ENCODE measurements at regions not wholly inside any gene's neighbourhood (a gene's known extent, or its start where the extent isn't known, plus 50 kb on each side); places are given as distances from the start of the nearest gene placed in this dataset.
A peak's percentile ranks its signal among the peaks of the same experiment; 100 is the strongest.

DNA sequence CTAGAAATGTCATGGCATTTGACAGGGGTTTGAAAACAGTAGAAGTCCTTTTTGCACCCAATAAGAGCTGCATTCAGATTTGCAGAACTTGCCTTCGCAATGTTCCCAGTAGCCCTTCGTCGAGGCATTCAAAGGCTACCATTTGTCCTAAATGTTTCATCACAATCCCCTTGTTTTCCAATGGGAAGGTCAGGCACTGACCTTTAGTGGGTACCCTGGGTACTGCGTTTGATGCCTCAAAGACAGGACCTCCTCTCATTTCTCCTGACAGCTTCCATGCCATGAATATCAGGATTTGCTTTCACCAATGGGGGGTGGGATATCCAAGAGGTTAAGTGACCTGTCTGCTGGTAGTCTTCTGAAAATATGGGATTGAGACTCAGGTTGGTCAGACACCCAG is 1063.1 kb downstream of the BCL11B start (continued):
- TF ChIP-seq, protein P1, sequence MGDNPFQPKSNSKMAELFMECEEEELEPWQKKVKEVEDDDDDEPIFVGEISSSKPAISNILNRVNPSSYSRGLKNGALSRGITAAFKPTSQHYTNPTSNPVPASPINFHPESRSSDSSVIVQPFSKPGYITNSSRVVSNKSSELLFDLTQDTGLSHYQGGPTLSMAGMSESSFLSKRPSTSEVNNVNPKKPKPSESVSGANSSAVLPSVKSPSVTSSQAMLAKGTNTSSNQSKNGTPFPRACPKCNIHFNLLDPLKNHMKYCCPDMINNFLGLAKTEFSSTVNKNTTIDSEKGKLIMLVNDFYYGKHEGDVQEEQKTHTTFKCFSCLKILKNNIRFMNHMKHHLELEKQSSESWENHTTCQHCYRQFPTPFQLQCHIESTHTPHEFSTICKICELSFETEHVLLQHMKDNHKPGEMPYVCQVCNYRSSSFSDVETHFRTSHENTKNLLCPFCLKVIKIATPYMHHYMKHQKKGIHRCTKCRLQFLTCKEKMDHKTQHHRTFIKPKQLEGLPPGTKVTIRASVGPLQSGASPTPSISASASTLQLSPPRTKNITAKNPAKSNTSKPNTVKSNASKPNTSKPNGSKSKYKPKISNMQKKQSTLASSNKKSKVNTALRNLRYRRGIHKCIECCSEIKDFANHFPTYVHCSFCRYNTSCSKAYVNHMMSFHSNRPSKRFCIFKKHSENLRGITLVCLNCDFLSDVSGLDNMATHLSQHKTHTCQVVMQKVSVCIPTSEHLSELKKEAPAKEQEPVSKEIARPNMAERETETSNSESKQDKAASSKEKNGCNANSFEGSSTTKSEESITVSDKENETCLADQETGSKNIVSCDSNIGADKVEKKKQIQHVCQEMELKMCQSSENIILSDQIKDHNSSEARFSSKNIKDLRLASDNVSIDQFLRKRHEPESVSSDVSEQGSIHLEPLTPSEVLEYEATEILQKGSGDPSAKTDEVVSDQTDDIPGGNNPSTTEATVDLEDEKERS (tag by site-specific recombination; IDR thresholded peaks at IDR 0.05): no peak
- no peak for TF ChIP-seq ZNF768 (tag by site-specific recombination; IDR thresholded peaks at IDR 0.05)
- TF ChIP-seq, protein P2, sequence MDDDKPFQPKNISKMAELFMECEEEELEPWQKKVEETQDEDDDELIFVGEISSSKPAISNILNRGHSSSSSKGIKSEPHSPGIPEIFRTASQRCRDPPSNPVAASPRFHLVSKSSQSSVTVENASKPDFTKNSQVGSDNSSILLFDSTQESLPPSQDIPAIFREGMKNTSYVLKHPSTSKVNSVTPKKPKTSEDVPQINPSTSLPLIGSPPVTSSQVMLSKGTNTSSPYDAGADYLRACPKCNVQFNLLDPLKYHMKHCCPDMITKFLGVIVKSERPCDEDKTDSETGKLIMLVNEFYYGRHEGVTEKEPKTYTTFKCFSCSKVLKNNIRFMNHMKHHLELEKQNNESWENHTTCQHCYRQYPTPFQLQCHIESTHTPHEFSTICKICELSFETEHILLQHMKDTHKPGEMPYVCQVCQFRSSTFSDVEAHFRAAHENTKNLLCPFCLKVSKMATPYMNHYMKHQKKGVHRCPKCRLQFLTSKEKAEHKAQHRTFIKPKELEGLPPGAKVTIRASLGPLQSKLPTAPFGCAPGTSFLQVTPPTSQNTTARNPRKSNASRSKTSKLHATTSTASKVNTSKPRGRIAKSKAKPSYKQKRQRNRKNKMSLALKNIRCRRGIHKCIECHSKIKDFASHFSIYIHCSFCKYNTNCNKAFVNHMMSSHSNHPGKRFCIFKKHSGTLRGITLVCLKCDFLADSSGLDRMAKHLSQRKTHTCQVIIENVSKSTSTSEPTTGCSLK (tag by site-specific recombination; IDR thresholded peaks at IDR 0.05): no peak

DNA sequence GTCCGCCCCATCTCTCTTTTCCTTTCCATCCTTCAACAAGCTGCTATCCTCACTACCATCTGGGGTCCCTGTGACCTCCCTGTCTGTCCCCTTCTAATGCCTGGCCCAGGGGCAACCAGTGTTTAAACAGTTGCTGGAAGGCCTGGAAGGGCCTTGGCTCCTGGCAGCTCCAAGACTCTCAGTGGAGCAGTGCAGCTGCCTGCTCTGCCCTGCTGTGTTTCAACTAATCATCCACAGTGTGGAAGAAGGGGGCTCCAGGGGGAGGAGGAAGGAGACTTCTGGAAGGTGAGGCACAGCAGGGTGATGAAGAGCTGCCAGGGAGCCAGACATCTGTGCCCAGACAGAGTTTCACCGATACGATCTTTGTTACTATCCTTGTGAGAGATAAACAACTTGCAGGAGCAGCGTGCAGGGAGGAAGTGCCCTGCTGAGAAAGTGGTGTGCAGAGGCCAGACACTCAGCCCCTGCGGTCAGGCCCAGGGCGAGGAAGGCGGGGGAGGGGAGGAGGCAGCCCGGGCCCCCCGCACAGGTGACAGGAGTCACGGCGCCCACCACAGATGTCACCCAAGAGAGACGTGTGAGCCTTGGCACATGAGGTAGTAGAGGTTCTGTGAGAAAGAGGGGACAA is 1061.8 kb downstream of the BCL11B start:
- no peaks in the 10 kb centered on the region for H3K4me1 ChIP-seq (ENCODE audit: control insufficient read depth, insufficient read depth, low read length)
- no peak overlapping the region for H3K27ac ChIP-seq (ENCODE audit: extremely low read depth, low read depth, low read length)

DNA sequence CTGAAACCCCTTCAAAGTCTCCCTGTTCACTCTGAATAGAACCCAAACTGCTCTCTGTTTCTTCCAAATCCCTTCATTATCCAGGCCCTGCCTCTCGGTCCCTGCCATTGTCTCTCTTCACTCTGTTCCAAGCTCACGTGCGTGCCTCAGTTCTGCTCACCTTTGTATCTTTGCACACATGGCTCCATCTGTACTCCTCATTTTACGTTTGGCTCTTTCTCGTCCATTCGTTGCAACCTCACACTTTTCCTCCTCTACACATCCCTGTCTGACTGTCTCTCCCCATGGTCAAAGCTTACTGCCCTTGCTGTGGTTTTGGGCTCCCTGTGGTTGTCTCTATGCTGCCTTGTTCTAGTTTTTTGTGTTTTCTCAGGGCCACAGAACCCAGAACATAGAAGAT is 1054.5 kb downstream of the BCL11B start:
- H3K27ac ChIP-seq (ENCODE audit: extremely low read depth, low read depth, low read length): no peak overlapping the region
- no peaks in the 10 kb centered on the region for H3K9me3 ChIP-seq (ENCODE audit: control insufficient read depth, insufficient read depth, low read depth, low read length)
- no peaks in the 10 kb centered on the region for H3K36me3 ChIP-seq (ENCODE audit: control insufficient read depth in 2 of 2, insufficient read depth in 1 of 2, low read length in 2 of 2)
- ChIA-PET POLR2A (no interaction called here), CTCF (no interaction called here)
- H3K4me3 ChIP-seq (ENCODE audit: low read depth, low read length): no peak overlapping the region
- TF ChIP-seq, protein P3, sequence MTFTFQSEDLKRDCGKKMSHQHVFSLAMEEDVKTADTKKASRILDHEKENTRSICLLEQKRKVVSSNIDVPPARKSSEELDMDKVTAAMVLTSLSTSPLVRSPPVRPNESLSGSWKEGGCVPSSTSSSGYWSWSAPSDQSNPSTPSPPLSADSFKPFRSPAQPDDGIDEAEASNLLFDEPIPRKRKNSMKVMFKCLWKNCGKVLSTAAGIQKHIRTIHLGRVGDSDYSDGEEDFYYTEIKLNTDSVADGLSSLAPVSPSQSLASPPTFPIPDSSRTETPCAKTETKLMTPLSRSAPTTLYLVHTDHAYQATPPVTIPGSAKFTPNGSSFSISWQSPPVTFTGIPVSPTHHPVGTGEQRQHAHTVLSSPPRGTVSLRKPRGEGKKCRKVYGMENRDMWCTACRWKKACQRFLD (tag by site-specific recombination; IDR thresholded peaks at IDR 0.05): no peak
- TF ChIP-seq ZNF2 (tag by site-specific recombination; IDR thresholded peaks at IDR 0.05) (no peak), ZNF221 (tag by site-specific recombination; IDR thresholded peaks at IDR 0.05; ENCODE audit: borderline replicate concordance) (no peak), ZNF311 (tag by site-specific recombination; IDR thresholded peaks at IDR 0.05; ENCODE audit: borderline replicate concordance) (no peak), ZNF707 (tag by site-specific recombination; IDR thresholded peaks at IDR 0.05) (no peak), ZNF266 (tag by site-specific recombination; IDR thresholded peaks at IDR 0.05; ENCODE audit: low read depth) (no peak), HOXD13 (CRISPR knock-in tag; IDR thresholded peaks at IDR 0.05; ENCODE audit: borderline replicate concordance) (no peak), SP3 (tag by site-specific recombination; IDR thresholded peaks at IDR 0.05) (no peak)
- H3K4me1 ChIP-seq (ENCODE audit: control insufficient read depth, insufficient read depth, low read length): no peaks in the 10 kb centered on the region

More for the DNA sequence above, 1061.8 kb downstream of the BCL11B start:
- Histone ChIP-seq H3K36me3 (ENCODE audit: control insufficient read depth in 2 of 2, insufficient read depth in 1 of 2, low read length in 2 of 2) (no peaks in the 10 kb centered on the region), H3K4me3 (ENCODE audit: low read depth, low read length) (no peak overlapping the region), H3K9me3 (ENCODE audit: control insufficient read depth, insufficient read depth, low read depth, low read length) (no peaks in the 10 kb centered on the region)
- POLR2A ChIA-PET: no interaction called here
- 0 out of 2 replicates have a peak, but pooled peaks have one; percentile 20 for TF ChIP-seq TRIM28 (IDR thresholded peaks at IDR 0.05; ENCODE audit: borderline replicate concordance, low read length)
- TF ChIP-seq ZIC2 (tag by site-specific recombination; IDR thresholded peaks at IDR 0.05): peak; percentile 81
- TF ChIP-seq, protein P4, sequence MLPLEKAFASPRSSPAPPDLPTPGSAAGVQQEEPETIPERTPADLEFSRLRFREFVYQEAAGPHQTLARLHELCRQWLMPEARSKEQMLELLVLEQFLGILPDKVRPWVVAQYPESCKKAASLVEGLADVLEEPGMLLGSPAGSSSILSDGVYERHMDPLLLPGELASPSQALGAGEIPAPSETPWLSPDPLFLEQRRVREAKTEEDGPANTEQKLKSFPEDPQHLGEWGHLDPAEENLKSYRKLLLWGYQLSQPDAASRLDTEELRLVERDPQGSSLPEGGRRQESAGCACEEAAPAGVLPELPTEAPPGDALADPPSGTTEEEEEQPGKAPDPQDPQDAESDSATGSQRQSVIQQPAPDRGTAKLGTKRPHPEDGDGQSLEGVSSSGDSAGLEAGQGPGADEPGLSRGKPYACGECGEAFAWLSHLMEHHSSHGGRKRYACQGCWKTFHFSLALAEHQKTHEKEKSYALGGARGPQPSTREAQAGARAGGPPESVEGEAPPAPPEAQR (tag by site-specific recombination; IDR thresholded peaks at IDR 0.05): no peak
- TF ChIP-seq, protein P5, sequence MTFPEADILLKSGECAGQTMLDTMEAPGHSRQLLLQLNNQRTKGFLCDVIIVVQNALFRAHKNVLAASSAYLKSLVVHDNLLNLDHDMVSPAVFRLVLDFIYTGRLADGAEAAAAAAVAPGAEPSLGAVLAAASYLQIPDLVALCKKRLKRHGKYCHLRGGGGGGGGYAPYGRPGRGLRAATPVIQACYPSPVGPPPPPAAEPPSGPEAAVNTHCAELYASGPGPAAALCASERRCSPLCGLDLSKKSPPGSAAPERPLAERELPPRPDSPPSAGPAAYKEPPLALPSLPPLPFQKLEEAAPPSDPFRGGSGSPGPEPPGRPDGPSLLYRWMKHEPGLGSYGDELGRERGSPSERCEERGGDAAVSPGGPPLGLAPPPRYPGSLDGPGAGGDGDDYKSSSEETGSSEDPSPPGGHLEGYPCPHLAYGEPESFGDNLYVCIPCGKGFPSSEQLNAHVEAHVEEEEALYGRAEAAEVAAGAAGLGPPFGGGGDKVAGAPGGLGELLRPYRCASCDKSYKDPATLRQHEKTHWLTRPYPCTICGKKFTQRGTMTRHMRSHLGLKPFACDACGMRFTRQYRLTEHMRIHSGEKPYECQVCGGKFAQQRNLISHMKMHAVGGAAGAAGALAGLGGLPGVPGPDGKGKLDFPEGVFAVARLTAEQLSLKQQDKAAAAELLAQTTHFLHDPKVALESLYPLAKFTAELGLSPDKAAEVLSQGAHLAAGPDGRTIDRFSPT (tag by site-specific recombination; IDR thresholded peaks at IDR 0.05): no peak
- TF ChIP-seq ZNF37A (tag by site-specific recombination; IDR thresholded peaks at IDR 0.05): no peak
- TF ChIP-seq HOXD13 (CRISPR knock-in tag; IDR thresholded peaks at IDR 0.05; ENCODE audit: borderline replicate concordance): no peak
- CTCF ChIA-PET: interaction anchor here (0.8 kb wide), 1 partner anchor 1056 kb away, joined by 8 read pairs; no protein-coding TSS in a partner anchor
